GM19023 (cell line): ENCODE measurements at regions not wholly inside any gene's neighbourhood (a gene's known extent, or its start where the extent isn't known, plus 50 kb on each side); places are given as distances from the start of the nearest gene placed in this dataset.
A peak's percentile ranks its signal among the peaks of the same experiment; 100 is the strongest.
"Not testable (repeated sequence)": the region's sequence is repeated elsewhere in the genome, so short reads cannot be mapped to it uniquely, and the experiment has no call there.

Experiments
- ATAC-seq: cut with Tn5 transposase; IDR thresholded peaks from one replicate; pipeline ENCODE4 v1.9.1; 2021; ENCODE audit warnings: mild to moderate bottlenecking, moderate library complexity; ENCODE audit not compliant: unreplicated experiment

DNA sequence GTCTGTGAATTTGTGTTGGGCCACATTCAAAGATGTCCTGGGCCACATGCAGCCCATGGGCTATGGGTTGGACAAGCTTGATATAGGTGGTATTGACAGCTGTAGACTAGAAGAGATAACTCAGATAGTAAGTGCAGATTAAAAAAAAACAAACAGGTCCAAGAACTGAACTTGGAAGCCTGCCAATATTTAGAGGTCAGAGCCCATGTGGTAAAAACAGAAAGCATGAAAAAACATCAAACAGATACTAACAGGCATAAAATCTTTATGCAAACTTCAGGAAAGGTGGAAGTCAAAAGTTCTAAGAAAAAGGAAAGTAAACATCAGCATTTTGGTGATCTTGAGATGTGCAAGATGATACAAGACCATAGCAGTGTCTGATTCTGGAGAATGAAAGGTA, 155.1 kb upstream of the NR4A3 start:
- no peak for ATAC-seq

- not testable (repeated sequence) for ATAC-seq
Observed at GRCh38 chr9:99670886-99671285, 150.8 kb upstream of the NR4A3 start.

GRCh38 chr9:99677281-99677680, 144.4 kb upstream of the NR4A3 start:
- no peak for ATAC-seq

DNA sequence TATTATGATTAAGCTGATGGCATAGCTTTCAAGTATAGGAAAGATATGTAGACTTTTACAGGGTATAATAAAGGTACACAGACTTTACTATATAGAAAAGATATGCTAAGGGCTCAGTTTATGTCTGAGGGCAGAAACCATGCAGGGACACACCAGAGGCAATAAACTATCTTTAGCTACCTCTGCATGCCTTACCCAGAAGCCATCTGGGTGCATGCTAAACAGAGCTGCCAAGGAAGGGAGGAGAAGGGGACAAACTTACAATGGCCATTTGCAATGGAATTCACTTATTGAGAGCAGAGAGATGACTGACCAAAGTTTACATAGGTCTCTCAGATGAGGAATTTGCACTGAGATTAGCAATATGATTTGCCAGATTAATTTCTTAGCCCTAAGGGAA, 143.1 kb upstream of the NR4A3 start:
- no peak for ATAC-seq

DNA sequence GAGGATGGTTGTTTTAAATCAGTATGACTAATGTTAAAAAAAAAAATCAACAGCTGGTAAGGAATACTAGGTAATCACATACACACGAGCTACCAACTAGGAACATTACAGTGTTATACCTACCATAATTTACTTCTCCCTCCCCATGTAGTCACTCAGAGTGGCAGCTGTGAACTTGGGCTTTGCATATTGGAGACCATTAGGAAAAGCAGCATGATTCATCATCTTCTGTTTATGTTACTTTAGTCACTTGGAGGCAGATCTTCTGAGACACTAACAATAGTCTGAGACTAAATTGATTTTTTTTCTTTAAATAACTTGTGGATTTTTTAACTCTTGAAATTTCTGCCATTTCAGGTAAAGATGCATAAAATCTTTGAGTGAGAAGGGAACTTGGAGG, 141.5 kb upstream of the NR4A3 start:
- ATAC-seq, result no peak

GRCh38 chr9:99681113-99681512, 140.6 kb upstream of the NR4A3 start:
- ATAC-seq, result no peak

GRCh38 chr9:99682378-99682777, 139.3 kb upstream of the NR4A3 start:
- no peak for ATAC-seq

- ATAC-seq, result no peak
Observed at GRCh38 chr9:99682870-99683269, 138.8 kb upstream of the NR4A3 start.

DNA sequence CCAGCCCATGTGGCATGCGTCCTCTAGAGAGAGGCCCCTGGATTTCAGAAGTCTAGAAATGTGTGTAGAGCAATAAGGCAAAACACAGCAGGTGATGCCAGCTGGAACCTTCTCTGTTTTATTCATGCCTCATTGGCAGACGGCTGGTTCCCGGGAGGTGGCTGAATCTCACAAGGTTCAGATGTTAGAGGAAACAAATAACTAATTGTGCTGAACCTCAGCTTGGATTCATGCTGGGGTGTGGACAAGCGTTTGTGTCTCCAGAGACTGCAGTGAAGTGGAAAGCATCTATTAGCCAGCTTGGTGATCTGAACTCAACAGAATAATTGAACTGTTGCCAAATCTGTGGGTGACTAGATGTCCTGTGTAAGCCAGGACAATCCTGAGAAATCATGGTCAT, 131.1 kb upstream of the NR4A3 start:
- no peak for ATAC-seq

DNA sequence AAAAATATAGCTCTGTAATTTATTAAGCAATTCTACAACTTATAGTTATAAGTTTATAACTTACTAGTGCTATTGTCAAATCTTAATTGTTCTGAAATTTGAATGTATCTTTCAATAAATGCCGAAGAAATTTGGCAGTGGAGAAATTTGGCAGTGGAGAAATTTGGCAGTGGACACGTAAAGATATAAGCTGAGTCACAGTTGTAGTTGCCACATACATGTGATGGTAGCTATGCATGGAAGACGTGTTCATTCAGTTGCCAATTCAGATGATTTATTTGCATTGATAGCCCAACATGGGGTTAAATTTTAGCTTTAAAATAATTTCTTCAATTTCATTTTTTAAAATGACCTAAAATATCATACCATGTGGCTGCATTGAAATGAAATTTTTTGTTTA, 127.8 kb upstream of the NR4A3 start:
- no peak for ATAC-seq

DNA sequence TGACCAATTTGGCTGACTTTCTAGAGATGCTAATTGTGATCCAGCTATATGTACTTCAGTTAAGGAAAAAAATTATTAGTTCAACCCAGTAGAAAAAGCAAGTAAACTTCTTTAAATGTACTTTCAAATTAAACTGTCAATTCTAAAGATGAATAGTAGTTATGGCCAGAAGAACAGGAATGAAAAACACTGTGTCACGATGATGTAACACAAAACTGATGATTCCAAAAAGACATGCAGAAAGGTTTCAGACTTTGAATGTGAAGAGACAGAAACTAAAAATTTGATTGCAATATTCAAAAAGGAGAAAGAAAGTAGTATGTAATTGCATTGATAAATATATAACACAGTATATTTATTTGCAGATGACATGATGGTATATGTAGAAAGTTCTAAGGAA, 127.3 kb upstream of the NR4A3 start:
- ATAC-seq, result no peak

GRCh38 chr9:99699396-99699795, 122.3 kb upstream of the NR4A3 start:
- ATAC-seq, result no peak

DNA sequence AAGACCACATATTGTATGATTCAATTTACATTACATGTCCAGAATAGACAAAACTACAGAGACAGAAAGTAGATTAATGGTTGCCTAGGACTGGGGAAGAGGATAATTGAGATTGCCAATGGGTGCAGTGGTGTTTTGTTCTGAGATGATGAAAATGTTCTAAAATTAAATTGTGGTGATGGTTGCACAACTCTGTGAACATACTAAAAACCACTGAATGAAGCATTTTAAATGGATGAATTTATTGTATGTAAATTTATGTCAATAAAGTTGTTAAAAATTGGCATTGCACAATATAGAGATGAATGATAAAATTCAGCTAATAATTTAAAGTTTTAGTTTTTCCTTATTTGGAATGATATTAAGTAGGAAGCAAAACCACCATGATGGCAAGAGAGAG, 109.5 kb upstream of the NR4A3 start:
- no peak for ATAC-seq

- ATAC-seq, result no peak
Observed at GRCh38 chr9:99713838-99714306, 107.8 kb upstream of the NR4A3 start.

- ATAC-seq, result no peak
Observed at GRCh38 chr9:99718631-99719030, 103.1 kb upstream of the NR4A3 start.

DNA sequence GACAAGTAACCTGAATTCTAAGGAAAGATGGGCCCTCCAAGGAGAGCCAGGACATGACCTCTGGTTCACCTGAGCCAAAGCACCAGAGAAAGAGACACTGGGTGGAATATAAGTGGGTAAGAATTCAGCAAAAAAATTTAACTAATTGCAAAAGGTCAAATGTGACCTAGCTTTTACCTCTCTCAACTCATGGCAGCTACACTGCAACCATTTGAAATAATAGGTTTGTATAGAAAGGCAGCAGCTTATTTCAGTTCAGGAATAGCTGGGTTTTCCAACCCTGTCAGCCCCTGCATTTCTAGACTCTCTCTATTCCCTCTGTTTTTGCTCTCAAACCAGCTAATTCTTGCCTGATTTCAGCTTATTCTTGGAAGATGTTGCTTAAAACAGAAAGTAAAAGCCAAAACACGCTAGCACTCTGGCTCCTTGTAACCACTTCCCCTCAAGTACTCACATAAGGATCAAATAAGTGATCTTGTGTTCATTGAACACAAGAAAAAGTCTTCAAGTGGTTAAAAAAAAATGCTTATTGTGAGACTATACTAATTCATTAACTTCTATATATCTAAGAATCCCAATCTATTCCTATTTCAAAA, 101.1 kb upstream of the NR4A3 start:
- ATAC-seq, result peak; percentile 76

- no peak for ATAC-seq
Observed at GRCh38 chr9:99721898-99722297, 99.8 kb upstream of the NR4A3 start.

GRCh38 chr9:99722877-99723276, 98.8 kb upstream of the NR4A3 start:
- no peak for ATAC-seq

DNA sequence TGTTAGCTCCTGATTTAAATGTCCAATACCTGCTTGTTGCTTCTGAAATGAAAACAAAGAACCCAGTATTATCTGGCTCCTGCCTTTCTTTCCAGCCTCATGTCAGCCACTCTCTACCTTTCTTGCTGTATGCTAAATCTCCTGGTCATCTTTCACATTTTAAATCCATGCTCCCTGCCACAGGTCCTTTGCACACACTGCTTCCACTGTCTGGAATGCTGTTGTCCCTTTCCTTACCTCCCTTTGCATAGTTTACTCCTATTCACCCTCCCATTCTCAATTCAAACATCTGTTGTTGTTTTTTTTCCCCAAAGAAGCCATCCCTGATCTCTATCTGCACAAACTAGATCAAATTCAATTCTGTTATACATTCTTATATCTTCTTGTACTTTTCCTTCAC, 97.0 kb upstream of the NR4A3 start:
- no peak for ATAC-seq

DNA sequence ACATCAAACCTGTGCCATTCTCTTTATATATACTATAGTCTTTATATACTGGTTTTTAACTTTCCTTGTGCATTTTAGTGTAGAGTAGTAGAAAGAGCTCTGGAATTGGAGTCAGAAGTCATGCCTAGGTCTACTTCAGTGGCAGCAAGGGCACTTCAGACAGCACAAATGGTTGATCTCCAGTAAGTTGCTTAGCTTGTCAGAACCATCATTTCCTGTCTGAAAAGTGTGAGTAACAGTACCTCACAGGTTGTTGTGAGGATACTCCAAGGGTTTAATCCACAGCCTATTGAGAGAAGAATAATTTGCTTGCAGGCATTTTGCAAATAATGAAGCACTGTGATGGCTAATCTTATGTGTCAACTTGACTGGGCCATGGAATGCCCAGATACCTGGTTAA, 95.8 kb upstream of the NR4A3 start:
- no peak for ATAC-seq

GRCh38 chr9:99726758-99727157, 94.9 kb upstream of the NR4A3 start:
- ATAC-seq, result no peak

DNA sequence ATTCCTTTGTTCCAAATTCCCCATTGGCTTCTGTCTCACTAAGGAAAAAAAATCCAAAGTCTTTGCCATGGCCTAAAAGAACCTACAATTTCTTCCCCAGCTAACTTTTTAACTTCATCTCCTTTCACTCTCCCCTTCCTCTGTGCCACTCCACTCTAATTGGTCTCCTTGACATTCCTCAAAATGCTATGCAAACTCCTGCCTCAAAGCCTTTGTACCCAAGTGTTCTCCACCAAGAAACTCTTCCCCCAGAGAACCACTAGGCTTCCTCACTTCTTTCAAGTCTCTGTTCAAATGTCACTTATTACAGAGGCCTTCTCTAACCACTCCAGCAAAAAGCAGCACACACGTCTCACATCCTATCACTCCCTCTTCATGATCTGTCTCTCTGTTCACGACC, 91.6 kb upstream of the NR4A3 start:
- ATAC-seq, result no peak

DNA sequence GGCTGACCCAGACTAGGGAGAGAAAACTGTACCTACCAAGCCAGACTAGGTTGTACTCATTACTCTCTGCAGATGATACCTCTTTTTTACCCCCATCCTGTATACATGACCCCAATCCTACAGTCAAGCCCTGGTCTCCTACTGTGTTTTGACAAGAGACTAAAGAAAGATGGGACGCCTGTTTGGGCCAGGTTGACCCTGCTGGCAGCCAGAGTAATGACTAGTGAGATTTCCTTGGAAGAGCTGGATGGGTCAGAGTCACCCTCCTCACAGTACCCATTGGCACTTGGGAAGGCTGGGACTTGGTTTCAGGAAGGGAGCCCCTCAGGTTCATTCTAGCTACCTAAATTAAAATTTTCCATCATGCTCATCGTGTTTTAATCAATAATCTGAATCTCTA, 89.7 kb upstream of the NR4A3 start:
- ATAC-seq, result no peak
